ENCODE measurements at regions not wholly inside any gene's neighbourhood (a gene's known extent, or its start where the extent isn't known, plus 50 kb on each side); places are given as distances from the start of the nearest gene placed in this dataset.

GRCh38 chr1:229808272-229808671, 182.2 kb downstream of the URB2 start:
- TF ChIP-seq CTCF (conservative IDR thresholded peaks at IDR 0.05; ENCODE audit: low read depth), result no peak
- POLR2A ChIA-PET (ENCODE audit: low non-redundant PET), result no interaction called here
- CTCF ChIA-PET, result no interaction called here
- no peak for DNase-seq (ENCODE audit: low spot score)
- no peak overlapping the region for H3K27ac ChIP-seq

- no peak for DNase-seq (ENCODE audit: low spot score)
- ChIA-PET CTCF (no interaction called here), POLR2A (ENCODE audit: low non-redundant PET) (no interaction called here)
- TF ChIP-seq CTCF (conservative IDR thresholded peaks at IDR 0.05; ENCODE audit: low read depth), result no peak
- no peak overlapping the region for H3K27ac ChIP-seq
Measured at GRCh38 chr1:229810140-229810539, 184.1 kb downstream of the URB2 start.

GRCh38 chr1:229810961-229811360, 184.9 kb downstream of the URB2 start:
- POLR2A ChIA-PET (ENCODE audit: low non-redundant PET), result no interaction called here
- CTCF ChIA-PET, result no interaction called here
- DNase-seq (ENCODE audit: low spot score), result no peak
- no peak for TF ChIP-seq CTCF (conservative IDR thresholded peaks at IDR 0.05; ENCODE audit: low read depth)
- no peak overlapping the region for H3K27ac ChIP-seq

GRCh38 chr1:229812148-229812547, 186.1 kb downstream of the URB2 start:
- no peak overlapping the region for H3K27ac ChIP-seq
- no peak for DNase-seq (ENCODE audit: low spot score)
- POLR2A ChIA-PET (ENCODE audit: low non-redundant PET), result no interaction called here
- no peak for TF ChIP-seq CTCF (conservative IDR thresholded peaks at IDR 0.05; ENCODE audit: low read depth)
- CTCF ChIA-PET, result interaction anchor here (0.6 kb wide), 1 partner anchor 257 kb away, joined by 6 read pairs; no protein-coding TSS in a partner anchor

- ChIA-PET CTCF (interaction anchor here (0.6 kb wide), 1 partner anchor 256 kb away, joined by 6 read pairs; no protein-coding TSS in a partner anchor), POLR2A (ENCODE audit: low non-redundant PET) (no interaction called here)
- TF ChIP-seq CTCF (conservative IDR thresholded peaks at IDR 0.05; ENCODE audit: low read depth), result no peak
Measured at GRCh38 chr1:229812693-229813092, 186.6 kb downstream of the URB2 start.

GRCh38 chr1:229815076-229815475, 189.0 kb downstream of the URB2 start:
- no peak for TF ChIP-seq CTCF (conservative IDR thresholded peaks at IDR 0.05; ENCODE audit: low read depth)
- no peak overlapping the region for H3K27ac ChIP-seq
- DNase-seq (ENCODE audit: low spot score), result no peak
- ChIA-PET CTCF (interaction anchor here (0.7 kb wide), 1 partner anchor 530 kb away, joined by 3 read pairs; no protein-coding TSS in a partner anchor), POLR2A (ENCODE audit: low non-redundant PET) (no interaction called here)

More at GRCh38 chr1:229812693-229813092, 186.6 kb downstream of the URB2 start:
- DNase-seq (ENCODE audit: low spot score), result no peak
- H3K27ac ChIP-seq, result no peak overlapping the region

- POLR2A ChIA-PET (ENCODE audit: low non-redundant PET), result no interaction called here
- no peak overlapping the region for H3K27ac ChIP-seq
- CTCF ChIA-PET, result interaction anchor here (0.7 kb wide), 1 partner anchor 529 kb away, joined by 3 read pairs; no protein-coding TSS in a partner anchor
- no peak for TF ChIP-seq CTCF (conservative IDR thresholded peaks at IDR 0.05; ENCODE audit: low read depth)
- DNase-seq (ENCODE audit: low spot score), result no peak
Measured at GRCh38 chr1:229815961-229816360, 189.9 kb downstream of the URB2 start.
